ENCODE measurements at regions not wholly inside any gene's neighbourhood (a gene's known extent, or its start where the extent isn't known, plus 50 kb on each side); places are given as distances from the start of the nearest gene placed in this dataset.
A peak's percentile ranks its signal among the peaks of the same experiment; 100 is the strongest.
"Not testable (repeated sequence)": the region's sequence is repeated elsewhere in the genome, so short reads cannot be mapped to it uniquely, and the experiment has no call there.

DNA sequence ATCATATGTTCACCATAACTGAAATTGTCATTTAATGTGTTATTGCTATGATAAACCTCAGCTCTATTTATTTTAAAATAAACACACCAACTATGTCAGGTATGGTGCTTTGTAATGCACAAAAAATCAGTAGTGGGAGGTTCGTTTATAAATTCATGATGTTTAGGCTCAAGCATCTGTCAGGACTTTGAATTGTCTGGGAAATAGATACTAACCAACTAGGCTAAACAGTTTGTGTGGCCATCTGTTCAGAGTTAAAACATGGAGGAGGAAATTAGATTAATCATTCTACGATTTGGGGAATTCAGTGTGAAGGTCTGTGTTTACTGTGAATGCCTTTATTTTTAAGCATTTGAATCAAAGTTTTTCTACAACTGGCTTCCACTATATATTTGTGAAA, 212.6 kb upstream of the FZD8 start:
- peak; percentile 31 for DNase-seq (ENCODE audit: low spot score)

DNA sequence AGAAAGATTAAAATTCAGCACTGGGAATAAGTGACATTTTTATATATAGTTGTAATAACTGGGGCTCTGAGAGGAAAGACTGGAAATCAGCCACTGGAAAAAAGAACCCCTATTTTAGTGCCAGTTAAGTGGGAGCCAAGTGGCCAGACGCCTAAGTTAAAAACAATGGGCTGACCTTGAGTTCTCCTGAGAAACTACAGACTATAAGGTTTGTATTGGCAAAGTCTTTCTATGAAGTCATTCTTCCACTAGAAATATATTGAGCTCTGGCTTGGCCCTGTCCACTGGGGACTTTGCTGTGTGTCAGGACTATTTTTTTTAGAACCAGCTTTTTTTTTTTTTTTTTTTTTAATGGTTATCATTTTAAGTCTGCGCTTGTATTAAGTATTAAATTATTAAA, 210.6 kb upstream of the FZD8 start:
- DNase-seq (ENCODE audit: low spot score) = no peak

DNA sequence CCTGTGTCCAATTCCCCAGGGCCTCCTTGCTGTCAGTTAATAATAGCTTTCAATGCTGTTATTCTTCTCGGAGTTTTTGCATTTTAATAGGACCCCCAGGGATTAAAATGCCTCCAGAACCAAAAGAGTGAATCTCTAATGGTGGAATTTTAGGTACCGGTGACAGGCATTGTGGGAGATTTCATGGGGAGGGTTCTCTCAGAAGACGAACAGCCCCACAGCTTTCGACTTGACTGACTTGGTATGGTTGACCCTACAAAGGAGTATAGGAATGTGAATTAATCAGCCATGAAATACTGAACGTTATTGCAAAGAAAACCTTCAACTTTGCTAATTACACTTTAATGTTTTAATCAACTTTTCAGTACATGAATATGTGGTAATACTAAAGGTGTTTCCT, 206.3 kb upstream of the FZD8 start:
- no peak for DNase-seq (ENCODE audit: low spot score)

DNA sequence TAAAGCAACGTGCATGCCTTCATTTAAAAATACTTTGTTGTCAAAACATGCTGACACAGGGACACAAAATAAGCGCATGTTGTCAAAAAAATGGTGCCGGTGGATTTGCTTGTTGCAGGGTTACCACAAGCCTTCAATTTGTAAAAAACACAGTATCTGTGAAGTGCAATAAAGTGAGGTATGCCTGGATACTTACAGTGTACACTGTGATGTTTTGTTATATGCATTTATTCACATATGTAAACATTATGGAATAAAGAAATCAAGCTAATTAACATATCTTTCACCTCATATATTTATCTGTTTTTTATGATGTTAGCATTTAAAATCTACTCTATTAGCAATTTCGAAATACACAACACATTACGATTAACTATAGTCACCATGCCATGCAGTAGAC, 202.6 kb upstream of the FZD8 start:
- no peak for DNase-seq (ENCODE audit: low spot score)

DNA sequence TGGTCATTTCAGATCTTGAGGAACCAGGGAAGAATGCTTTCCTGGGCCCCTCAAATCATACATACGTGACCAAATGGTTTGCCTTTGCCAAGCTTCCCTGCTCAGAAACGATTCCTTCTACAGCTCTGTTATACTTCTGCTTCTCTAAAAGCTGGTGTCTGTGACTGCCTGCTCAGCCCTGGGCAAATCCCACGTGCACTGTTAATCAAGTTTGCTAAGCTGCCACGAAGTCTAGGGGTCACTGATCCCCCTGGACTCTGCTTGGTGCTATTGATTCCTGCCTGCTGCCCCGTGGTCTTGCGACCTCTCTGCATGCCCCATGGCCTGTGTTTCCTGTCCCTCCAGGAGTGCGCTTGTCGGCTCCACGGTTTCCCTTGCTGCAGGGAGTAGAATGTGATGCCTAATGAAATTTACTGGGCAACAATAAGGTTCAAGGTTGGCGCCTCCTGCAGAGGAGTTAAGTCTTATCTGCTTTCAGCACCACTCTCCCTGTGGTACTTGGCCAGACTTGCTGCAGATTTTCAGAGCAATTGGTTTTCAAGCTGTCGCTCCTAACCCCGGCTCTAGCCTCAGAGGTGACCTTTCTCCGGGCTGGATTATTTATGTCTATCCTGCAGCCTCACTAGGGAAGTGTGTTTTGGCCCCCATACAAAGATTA, 201.6 kb upstream of the FZD8 start:
- no peak for DNase-seq (ENCODE audit: low spot score)

DNA sequence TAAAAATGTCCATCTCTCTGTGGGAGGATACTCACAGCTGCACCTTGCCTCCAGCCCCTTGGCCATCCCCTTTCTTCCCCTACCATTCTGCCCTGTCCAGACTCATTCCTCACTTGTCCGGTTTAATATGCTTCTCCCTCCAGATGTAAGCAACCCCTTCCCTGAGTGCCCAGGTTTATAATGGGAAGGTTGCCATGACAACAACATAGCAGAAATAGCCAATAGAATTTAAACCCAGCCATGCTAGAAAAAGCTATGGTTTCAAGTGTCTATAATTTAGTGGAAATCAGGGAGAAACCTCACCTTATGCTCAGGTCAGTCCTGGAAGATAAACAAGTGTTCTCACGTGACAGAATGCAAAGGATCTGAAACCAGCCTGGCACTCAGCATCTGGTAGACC, 196.0 kb upstream of the FZD8 start:
- no peak for DNase-seq (ENCODE audit: low spot score)

DNA sequence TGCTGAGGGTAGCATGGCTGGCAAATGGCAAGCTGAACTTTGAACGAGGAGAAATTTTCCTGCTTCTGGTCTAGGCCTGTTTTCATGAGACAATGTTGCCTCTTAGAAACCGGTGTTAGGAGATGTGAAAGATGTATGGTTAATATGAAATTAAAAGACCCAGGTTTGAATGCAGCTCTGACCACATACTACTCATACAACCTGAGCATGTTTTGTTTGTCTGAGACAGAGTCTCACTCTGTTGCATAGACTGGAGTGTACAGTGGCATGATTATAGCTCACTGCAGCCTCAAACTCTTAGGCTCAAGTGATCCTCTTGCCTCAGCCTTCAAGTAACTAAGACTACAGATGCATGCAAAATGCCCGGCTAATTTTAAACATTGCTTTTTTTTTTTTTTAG, 193.4 kb upstream of the FZD8 start:
- DNase-seq (ENCODE audit: low spot score) = no peak

DNA sequence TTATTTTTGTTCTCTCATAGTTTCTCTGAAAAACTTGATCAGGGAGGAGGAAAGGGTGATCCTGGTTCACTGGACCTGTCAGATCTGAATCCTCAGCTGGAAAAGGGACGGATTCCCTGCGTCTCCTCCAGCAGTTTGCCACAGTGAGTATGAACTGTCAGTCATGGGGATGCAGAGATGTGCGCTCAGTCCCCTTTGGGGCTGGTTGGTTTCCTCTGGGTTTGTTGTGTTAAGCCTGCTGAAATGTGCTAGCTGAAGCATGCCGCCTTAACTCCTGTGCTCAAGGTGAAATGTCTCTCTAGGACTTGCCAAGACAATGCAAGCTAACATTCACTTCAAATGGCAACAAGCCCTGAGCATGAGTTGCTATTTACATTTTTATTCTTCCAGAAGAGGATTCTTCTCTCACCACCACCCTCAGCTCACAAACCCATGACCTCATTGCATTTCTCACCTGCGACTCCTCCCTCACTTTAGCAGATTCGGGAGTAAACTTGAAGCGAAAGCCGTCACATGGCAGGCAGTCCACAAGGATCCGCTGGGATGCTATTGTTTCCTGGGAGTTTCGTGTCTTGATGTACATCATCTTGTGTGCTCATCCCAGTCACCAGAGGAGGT, 192.9 kb upstream of the FZD8 start:
- no peak for DNase-seq (ENCODE audit: low spot score)

DNA sequence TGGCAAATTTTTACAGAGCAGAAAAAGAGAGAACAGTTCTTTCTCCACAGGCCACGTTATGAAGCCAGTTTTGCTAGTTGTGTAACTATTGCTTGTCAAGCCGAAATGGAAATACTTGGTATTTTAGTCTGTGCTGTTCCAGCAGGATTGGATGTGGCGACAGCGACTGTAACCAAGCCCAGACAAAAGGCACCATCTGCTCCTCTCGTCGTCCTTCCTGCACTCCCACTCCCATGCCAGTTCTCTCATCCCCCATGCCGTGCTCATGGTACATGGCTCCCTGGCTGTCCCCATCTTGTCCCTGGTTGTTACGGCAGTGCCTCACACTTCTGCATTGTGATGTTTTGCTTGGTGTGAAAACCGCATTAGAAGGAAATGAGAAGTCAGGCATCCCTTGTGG, 185.7 kb upstream of the FZD8 start:
- DNase-seq (ENCODE audit: low spot score) = no peak

DNA sequence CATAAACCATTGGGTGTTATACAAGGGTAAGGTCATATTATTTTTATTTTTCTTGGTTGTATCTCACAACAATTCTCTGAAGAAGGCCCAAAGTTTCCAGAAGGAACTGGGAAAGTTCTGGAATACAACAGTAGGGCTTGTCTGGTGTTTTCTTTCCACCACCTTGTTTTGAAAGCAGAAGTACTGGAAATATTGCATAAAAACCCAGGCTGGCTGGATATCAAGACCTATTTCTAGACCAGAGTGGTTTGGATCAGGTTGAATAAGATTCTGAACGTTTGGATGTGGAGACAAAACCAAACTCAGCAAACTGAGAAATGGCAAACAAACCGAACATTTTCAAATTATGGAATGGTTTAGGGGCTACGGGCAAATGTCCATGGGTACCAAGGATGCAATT, 182.6 kb upstream of the FZD8 start:
- no peak for DNase-seq (ENCODE audit: low spot score)

DNA sequence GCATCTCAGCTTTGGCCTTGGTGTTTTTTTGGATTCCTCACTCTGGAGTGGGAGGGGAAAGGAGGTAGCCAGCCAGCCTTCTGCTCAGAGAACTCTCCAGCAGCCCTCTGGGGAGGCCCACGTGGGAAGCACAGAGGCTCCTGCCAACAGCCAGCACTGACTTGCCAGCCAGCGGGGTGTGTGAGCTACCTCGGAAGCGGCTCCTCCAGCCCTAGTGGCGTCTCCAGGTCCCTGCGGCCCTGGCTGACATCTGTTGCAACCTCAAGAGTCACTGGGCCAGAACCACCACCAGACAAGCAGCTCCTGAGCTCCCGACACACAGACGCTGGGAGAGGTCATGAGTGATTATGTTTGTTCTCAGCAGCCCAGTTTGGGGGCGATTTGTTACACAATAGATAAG, 180.2 kb upstream of the FZD8 start:
- peak; percentile 80 for DNase-seq (ENCODE audit: low spot score)

DNA sequence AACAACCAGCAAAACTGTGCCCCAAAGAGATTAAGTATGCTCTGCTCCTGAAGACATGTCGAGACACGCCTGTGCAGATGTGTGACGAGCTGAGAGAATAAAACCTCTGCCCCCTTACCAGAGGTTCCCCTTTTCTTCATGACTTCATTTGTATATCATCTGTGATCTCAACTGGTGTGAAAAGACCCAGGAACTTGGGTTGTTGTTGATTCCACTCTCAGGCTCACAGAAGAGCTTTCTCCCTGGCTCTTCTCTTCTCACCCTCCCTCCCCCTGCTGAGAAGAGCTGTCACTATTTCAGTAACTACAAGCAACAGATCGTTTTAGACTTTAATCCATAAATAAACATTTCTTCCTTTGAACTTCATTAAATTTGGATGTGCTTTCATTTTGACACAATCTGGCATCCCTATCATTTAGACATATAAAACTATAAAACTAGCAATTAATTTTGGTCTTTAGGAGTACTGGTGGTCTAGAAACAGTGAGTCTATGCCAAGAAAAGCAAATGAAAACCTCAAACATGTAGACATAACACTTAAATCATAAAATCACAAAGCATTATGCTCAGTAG, 179.3 kb upstream of the FZD8 start:
- no peak for DNase-seq (ENCODE audit: low spot score)

DNA sequence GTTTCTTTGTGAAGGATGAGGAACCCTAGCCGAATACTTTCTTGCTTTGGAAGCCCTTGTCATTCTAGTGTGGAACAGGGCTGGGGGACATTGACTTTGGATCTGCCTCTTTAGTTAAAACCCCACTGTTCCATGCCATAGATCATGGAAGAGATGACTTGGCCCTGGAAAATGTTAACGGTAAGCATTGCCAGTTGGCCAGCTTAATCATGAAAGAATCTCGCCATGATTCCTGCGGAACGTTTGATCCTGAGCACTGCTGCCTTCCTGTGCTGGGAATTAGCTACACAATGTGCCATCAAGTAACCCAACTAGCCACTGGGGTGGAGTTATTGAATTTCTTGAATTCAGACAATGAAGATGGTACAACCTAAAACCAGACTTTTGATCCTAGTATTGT, 177.6 kb upstream of the FZD8 start:
- DNase-seq (ENCODE audit: low spot score) = no peak

DNA sequence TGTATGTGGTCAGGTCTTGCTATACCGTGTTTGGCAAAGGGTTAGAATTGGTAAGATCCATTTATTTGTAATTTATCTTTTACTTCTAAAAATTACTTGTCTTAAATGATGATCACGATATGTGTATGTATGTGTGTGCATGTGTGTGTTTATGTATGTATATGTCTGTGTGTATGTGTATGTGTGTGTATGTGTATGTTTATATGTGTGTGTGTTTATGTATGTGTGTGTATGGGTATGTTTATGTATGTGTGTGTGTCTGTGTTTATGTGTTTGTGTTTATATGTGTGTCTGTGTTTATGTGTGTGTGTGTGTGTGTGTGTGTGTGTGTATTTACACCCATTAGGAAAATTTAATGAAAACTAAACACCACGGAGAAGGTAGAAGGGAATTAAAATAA, 176.9 kb upstream of the FZD8 start:
- DNase-seq (ENCODE audit: low spot score) = no peak

DNA sequence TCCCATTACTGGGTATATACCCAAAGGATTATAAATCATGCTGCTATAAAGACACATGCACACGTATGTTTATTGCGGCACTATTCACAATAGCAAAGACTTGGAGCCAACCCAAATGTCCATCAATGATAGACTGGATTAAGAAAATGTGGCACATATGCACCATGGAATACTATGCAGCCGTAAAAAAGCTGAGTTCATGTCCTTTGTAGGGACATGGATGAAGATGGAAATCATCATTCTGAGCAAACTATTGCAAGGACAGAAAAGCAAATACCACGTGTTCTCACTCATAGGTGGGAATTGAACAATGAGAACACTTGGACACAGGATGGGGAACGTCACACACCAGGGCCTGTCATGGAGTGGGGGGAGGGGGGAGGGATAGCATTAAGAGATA, 175.0 kb upstream of the FZD8 start:
- not testable (repeated sequence) for DNase-seq (ENCODE audit: low spot score)

DNA sequence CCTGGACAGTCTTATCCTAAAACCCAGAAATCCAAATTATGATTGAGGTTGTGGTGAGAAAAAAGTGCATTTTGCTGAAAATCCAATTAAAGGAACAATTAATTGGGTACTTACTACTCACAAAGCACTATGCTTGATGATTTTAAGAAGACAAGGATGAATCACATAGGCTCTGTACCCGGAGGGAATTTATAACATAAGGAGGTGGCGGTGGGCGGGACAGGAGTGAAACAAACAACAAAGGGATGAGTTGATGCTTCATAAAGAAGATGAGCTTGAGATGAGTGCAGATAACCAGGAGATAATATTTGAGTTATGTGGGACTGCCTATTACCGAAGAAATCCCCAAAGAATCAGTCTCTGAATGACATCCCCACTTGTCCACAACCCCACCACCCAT, 171.1 kb upstream of the FZD8 start:
- no peak for DNase-seq (ENCODE audit: low spot score)

DNA sequence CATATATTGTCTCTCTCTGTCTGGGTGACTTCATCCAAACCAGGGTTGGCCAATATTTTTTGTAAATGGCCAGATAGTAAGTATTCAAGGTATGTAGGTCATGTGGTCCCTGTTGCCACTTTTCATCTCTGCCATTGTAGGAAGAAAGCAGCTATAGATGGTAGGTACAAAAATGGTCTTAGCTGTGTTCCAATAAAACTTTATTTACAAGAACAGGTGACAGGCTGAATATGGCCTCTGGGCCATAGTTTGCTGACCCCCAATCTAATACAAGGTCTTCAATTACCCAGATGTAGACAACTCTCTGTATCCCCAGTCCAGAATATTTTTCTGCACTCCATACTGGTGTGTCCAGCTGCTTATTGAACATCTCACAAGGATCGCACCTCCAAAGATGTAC, 166.2 kb upstream of the FZD8 start:
- no peak for DNase-seq (ENCODE audit: low spot score)

DNA sequence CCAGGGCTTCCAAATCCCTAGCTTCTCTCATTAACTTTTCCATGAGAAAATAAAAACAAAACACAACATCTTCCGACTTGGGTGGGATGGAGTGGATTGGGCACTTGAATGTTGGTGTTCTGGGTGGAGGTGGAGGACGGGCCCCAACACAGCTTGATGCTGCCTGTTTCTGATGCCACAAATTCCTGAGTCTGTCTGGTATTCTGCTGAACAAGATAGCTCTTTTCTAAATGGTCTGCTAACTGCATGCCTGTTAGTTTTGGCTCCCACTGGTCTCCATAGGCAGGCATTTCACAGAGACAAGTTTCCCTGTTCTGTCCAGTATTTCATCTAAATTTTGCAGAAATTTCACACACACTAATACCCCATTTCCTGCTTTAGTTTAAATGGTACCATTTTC, 160.9 kb upstream of the FZD8 start:
- no peak for DNase-seq (ENCODE audit: low spot score)

DNA sequence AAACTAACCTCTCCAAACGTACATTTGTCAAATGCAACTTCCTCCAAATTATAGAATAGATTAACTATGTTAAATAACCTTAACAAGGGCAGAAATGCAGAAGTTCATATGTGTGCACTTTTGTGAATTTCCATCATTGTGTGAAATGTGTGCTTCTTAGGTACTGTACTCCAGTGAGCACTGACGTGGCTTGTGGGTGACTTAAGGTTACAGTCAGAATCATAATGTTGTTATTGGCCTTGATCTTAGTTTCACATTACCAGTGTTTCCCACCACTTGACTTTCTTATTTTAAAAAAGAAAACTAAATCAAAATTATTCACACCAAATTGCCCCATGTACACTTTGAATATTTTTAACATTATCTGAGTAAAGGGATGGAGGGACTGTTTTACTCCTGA, 155.1 kb upstream of the FZD8 start:
- DNase-seq (ENCODE audit: low spot score) = no peak

DNA sequence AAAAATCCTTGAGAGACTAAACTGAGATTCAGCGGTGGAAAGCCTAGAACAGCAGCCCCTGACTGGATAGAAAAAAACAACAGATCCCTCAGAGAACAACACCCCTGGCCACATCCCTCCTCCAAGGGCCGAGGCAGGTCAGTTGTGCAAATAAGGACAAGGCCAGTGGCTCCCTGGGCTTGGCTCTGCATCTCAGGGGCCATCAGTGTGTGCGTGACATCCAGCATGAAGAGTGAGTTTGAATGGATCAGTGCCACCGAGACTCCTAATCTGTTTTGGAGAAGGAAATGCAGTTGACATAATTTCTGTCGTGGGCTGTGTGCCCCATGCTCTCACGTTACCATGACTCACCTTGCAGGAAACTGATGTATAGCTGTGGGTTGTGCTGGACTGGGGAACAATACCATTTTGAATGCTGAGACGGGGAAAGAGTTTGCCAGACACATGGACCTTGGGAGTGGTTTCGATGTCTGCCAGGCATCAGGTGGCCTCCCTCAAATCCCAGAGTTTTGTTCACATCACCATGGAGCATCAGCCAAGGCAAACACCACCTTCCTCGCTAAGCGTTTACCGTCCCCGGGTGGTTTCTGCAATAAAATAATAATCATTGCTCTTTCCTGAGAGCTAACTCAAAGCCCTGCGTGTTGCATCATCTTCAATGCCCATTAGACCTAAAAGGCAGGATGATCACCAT, 153.2 kb upstream of the FZD8 start:
- DNase-seq (ENCODE audit: low spot score) = no peak

DNA sequence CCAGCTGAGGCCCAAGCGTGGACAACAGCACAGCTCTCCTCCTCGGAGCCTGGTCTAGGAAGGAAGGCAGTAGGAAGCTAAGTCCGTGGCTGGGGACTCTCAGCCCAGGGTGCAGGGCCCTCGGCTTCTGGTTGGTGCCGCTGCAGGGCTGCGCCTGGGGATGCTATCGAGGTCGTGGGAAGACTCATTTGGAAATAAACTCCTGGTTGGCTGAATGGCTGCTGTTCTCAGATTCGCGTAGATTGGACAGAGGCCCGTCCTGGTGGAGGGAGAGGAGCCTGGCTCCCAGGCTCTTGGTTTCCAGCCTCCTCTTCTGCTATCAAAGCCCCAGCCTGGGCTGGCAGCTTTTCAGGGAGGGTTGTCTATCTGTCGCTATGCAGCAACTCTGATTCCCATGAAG, 152.6 kb upstream of the FZD8 start:
- no peak for DNase-seq (ENCODE audit: low spot score)

DNA sequence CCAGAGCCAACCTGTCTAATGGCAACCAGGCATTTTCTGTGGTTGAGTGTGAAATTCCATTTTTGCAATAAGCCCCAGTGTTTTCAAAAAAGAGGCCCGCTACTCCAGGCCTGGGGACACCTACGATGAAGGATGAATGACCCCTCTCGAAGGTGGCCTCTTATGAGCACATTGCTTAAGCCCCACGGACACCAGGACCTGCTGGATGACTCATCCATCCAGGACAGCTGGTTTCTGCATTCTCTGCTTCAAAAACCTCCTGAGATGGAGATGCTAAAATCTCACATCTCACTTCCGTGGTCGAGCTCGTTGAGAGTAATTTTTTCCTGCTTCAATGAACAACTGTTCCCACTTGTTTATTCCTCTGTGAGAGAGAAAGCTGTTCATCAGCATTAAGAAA, 150.2 kb upstream of the FZD8 start:
- no peak for DNase-seq (ENCODE audit: low spot score)

DNA sequence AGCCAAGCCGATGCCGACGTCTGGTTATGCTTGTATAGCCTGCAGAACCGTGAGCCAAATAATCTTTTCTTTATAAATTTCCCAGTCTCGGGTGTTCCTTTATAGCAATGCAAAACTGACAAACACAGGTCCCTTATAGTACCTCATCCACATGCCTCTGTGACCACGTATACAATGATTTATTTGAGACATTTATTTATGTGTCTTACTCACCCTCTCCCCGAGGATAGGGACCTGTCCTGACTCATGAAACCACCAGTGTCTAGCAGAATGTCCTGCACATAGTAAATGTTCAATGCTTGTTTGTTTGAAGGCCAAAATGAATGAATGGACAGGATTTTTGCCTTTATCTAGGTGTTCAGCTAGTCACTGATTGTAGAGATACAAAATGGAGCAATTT, 147.9 kb upstream of the FZD8 start:
- peak; percentile 21 for DNase-seq (ENCODE audit: low spot score)

DNA sequence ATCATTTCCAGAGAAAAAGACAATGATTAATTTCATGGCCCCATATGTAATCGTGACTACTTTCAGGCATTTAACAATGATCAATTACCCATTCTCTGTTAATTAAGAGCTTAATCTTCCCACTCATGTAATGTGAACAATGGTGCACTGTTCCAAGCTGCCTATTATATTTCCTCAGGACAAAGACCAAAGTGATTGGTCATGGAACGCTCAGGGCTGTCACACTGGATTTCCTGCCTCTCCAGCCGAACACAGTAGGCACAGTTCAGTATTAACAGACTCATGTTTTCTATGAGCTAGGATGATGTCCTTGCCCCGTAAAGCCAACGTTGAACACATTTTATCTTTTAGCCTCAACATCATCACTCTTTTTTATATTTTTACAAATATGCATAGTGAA, 142.7 kb upstream of the FZD8 start:
- no peak for DNase-seq (ENCODE audit: low spot score)
